Mesenteric fat pad (tissue), 1 donor: ENCODE measurements at regions not wholly inside any gene's neighbourhood (a gene's known extent, or its start where the extent isn't known, plus 50 kb on each side); places are given as distances from the start of the nearest gene placed in this dataset.

ENCODE experiments used
- DNase-seq: peaks from one replicate; pipeline ENCODE4 v3.0.0-alpha.2; 2020; ENCODE audit warnings: low spot score
- donor health status: DM: yes; HTN: yes; CAD: no.

- no peak for DNase-seq
Measured at GRCh38 chr1:98426092-98426491, 235.4 kb upstream of the SNX7 start.

DNA sequence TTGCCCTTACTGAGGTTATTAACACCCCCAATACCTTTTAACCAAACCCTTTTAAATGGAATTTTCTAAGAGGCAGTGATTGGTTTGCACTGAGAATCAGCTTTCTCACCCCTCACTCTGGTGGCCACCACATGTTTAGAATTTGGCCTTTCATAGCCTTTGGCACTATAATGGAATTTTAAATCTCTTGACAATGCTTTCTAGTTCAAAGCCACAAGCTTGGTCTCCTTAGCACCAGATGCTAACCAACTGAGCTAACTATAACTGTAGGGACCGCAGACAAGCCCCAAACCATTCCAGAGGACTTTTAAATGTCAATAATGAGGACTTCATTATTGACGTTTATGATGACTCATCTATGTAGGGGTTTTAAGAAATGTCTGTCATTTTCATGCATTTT lies 238.7 kb upstream of the SNX7 start:
- no peak for DNase-seq

DNA sequence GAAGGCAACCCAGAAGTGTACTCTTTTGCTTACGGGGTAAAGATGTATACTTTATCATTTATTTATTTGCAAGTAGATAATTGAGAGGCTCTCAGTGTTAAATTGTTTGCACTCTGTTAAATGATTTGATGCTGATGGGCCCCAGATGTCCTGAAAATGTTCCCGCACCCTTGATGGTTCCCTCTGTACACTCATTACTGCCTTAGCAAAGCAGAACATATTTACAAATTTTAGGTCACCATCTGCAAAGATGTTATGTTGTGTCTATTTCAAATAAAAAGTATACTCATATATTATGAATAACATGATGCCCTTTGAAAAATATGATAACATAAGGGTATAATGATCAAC lies 240.5 kb upstream of the SNX7 start:
- no peak for DNase-seq

GRCh38 chr1:98420376-98421084 lies 241.0 kb upstream of the SNX7 start:
- no peak for DNase-seq

GRCh38 chr1:98417820-98418219 lies 243.7 kb upstream of the SNX7 start:
- DNase-seq = no peak

DNA sequence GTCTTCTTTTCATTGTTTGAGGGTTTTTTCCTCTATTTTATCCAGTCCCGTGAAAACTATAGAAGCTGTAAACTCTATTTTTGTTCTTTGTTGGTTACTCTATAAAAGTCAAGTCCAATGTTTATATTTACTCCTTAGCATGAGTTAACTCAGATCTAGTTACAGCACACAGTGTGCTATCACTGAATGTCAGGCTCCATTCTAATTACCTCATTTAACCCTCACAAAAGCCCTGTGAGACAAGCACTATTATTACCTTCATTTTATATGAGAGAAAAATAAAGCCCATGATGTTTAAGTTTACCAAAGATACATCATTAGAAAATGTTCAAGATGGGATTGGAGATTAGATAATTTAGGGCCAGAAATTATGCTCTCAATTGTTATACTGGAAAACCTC lies 251.4 kb upstream of the SNX7 start:
- no peak for DNase-seq

GRCh38 chr1:98406352-98407088 lies 255.0 kb upstream of the SNX7 start:
- DNase-seq = no peak

- DNase-seq = no peak
Measured at GRCh38 chr1:98405581-98406074, 255.9 kb upstream of the SNX7 start.

GRCh38 chr1:98404866-98405265 lies 256.7 kb upstream of the SNX7 start:
- DNase-seq = no peak

GRCh38 chr1:98403963-98404480 lies 257.5 kb upstream of the SNX7 start:
- DNase-seq = no peak

GRCh38 chr1:98402860-98403259 lies 258.7 kb upstream of the SNX7 start:
- DNase-seq = no peak

DNA sequence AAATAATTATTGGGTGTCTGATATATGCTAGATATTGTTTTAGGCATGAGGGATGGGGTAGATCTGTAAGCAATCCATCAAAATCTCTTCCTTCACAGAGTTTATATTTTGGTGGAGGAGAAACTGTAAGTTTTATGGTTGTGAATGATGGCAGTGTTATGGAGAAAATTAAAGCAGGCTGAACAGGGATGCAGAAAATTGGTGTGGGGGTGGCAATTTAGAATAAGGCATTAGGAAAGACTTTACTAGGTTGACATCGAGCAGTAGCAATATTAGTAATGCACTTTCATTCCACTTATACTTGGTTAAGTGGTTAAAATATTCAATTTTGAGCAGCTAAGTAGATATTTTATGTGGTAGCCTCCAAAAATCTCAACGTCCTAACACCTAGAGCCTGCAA lies 261.1 kb upstream of the SNX7 start:
- no peak for DNase-seq

GRCh38 chr1:98399218-98399617 lies 262.3 kb upstream of the SNX7 start:
- DNase-seq = no peak

GRCh38 chr1:98398649-98399048 lies 262.9 kb upstream of the SNX7 start:
- DNase-seq = no peak

DNA sequence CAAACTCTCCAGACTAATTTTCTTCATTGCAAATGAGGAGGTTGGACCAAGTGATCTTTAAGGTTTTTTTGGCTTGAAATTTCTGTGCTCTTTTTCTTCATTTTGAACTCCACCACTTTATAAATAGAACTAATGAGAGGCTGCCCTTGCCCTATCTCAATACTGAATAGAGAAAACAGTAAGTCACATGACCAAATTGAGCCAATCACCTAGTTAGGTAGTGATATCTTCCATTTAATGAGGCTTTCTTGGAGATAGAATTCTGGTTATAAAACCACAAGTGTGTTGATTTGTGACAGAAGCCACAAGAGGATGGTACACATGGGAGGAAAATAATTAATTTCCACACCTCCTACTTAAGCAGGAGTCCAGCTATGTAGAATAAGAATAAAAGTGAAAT lies 263.4 kb upstream of the SNX7 start:
- DNase-seq = no peak

DNA sequence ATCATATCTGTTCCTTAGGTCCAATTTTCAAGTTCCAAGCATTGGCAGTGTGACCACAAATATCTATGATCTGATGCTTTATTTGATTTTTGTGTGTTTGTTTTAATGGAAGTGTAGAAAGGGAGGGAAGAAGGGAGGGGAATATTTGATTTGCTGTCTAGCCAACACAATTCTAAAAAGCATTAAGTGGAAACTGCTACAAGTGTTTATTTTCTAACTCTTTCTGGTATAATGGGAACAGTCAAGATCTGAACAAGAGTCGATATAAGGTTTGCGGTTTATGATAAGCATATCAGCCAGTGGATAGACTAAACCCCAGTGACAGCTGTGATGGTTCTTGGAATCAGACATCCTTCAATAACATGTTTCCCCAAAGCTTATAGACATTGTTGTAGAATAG lies 267.8 kb upstream of the SNX7 start:
- no peak for DNase-seq

DNA sequence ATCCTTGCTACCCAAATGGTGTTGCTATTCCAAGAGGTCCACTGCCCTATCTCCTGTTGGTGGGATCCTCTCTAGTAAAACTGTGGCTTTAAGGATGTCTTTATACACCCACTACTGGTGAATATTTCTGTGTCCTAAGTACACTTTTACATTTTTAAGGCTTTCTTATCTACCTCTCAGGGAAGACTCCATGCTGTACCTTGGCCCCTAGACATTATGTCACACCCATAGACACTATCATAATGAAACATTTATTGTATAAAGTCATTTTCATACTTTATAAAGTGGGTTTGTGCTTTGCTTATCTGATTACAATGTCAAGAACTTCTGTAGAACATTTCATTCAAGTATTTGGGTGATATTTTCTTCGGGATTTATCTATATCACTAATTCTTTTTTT lies 270.3 kb upstream of the SNX7 start:
- DNase-seq = no peak

- no peak for DNase-seq
Measured at GRCh38 chr1:98389809-98390208, 271.7 kb upstream of the SNX7 start.

- DNase-seq = no peak
Measured at GRCh38 chr1:98388441-98388840, 273.1 kb upstream of the SNX7 start.

GRCh38 chr1:98387701-98388100 lies 273.8 kb upstream of the SNX7 start:
- no peak for DNase-seq

DNA sequence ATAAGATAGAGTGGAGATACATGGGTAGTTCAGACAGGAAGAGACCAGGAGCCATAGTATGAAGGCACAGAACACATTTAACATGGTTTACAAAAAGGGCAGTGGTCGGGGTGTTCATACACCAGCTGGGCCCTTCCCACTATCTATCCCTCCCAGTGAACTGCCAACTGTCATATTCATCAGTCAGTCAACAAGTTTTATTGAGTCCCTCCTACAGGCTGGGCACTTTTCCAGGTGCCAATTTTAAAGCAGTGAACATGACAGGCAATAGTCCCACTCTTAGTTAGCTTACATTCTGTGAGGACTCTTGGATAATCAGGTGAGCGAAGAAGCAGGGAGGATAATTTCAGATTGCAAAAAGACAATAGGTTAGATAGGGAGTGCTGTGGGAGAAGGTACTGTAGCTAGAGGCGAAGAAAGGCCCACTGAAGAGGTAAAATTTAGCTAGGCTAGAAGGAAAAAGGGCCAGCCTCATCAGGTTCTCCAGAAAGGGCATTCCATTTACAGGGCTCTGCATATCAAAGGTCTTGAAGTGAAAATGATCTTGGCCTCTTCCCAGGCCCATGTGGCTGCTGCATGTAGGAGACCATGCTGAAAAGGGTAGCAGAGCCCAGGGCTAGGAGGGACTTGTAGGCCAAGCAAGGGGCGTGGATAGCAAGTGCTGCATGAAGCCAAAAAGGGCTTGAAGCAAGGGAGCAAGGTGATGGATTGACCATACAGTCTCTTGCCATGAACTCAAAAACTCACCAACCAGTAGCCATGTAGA lies 274.7 kb upstream of the SNX7 start:
- no peak for DNase-seq

- no peak for DNase-seq
Measured at GRCh38 chr1:98385652-98386051, 275.9 kb upstream of the SNX7 start.
